Left cardiac atrium (tissue), 4 donors: ENCODE measurements at regions not wholly inside any gene's neighbourhood (a gene's known extent, or its start where the extent isn't known, plus 50 kb on each side); places are given as distances from the start of the nearest gene placed in this dataset.

Experiments
- ATAC-seq, 2 donors: fragments of 200-7000 bp; cut with Tn5 transposase; one replicate each; pipeline ENCODE4 v1.9.1; 2020; ENCODE audit warnings: mild to moderate bottlenecking in 2 of 2, moderate library complexity in 2 of 2
- DNase-seq: peaks from one replicate; pipeline ENCODE4 v3.0.0-alpha.2; 2020
- intact Hi-C, 2 donors: fragments of 100-400 bp; cut with DNase I; formaldehyde crosslinking; loops; one replicate each; pipeline versions ENCODE4 v1.14.1 to v1.15.1; 2022 to 2023
- donor health status: DM: no; HTN: yes; CAD: no.
- donor health status: DM: no; HTN: yes; CAD: no; lungs with severe emphysema.
- donor health status: DM: yes; HTN: yes; CAD: no.
- donor health status: Dilated cardiomyopathy.

- no peak for DNase-seq
- ATAC-seq = no peak
- intact Hi-C loops = no loop called here
These were observed 205.1 kb upstream of the TBX3 start for GRCh38 chr12:114888928-114889584.

GRCh38 chr12:114888448-114888847, 204.5 kb upstream of the TBX3 start:
- no peak for ATAC-seq

GRCh38 chr12:114885501-114885900, 201.5 kb upstream of the TBX3 start:
- ATAC-seq = no peak
- intact Hi-C loops = no loop called here
- DNase-seq = no peak

More at GRCh38 chr12:114888448-114888847, 204.5 kb upstream of the TBX3 start:
- no peak for DNase-seq
- intact Hi-C loops = no loop called here

- intact Hi-C loops = no loop called here
- no peak for ATAC-seq
- no peak for DNase-seq
These were observed 200.6 kb upstream of the TBX3 start for GRCh38 chr12:114884575-114884974.

- intact Hi-C loops = no loop called here
These were observed 198.1 kb upstream of the TBX3 start for GRCh38 chr12:114882083-114882482.

GRCh38 chr12:114879354-114879753, 195.4 kb upstream of the TBX3 start:
- intact Hi-C loops = no loop called here
- no peak for DNase-seq
- ATAC-seq = no peak

More at GRCh38 chr12:114882083-114882482, 198.1 kb upstream of the TBX3 start:
- ATAC-seq (no peak), DNase-seq (no peak)

- intact Hi-C loops = no loop called here
- no peak for ATAC-seq
These were observed 194.8 kb upstream of the TBX3 start for GRCh38 chr12:114878781-114879180.

GRCh38 chr12:114876968-114877680, 193.1 kb upstream of the TBX3 start:
- no peak for DNase-seq
- intact Hi-C loops = no loop called here
- no peak for ATAC-seq

More at GRCh38 chr12:114878781-114879180, 194.8 kb upstream of the TBX3 start:
- no peak for DNase-seq

- intact Hi-C loops = no loop called here
- no peak for DNase-seq
- ATAC-seq = no peak
These were observed 191.3 kb upstream of the TBX3 start for GRCh38 chr12:114875313-114875712.

- DNase-seq = no peak
- intact Hi-C loops = no loop called here
- no peak for ATAC-seq
These were observed 189.7 kb upstream of the TBX3 start for GRCh38 chr12:114873656-114874055.

- DNase-seq = no peak
- intact Hi-C loops = no loop called here
- ATAC-seq = no peak
These were observed 185.2 kb upstream of the TBX3 start for GRCh38 chr12:114868995-114869834.

- DNase-seq = no peak
- ATAC-seq = no peak
- intact Hi-C loops = no loop called here
These were observed 182.4 kb upstream of the TBX3 start for GRCh38 chr12:114866331-114866730.

GRCh38 chr12:114864837-114865551, 181.0 kb upstream of the TBX3 start:
- ATAC-seq = no peak

GRCh38 chr12:114863911-114864310, 179.9 kb upstream of the TBX3 start:
- intact Hi-C loops = no loop called here
- DNase-seq = no peak
- no peak for ATAC-seq

More at GRCh38 chr12:114864837-114865551, 181.0 kb upstream of the TBX3 start:
- intact Hi-C loops = no loop called here
- DNase-seq = no peak

GRCh38 chr12:114860969-114861368, 177.0 kb upstream of the TBX3 start:
- ATAC-seq (no peak), DNase-seq (no peak)
- intact Hi-C loops = no loop called here

GRCh38 chr12:114858388-114859146, 174.6 kb upstream of the TBX3 start:
- intact Hi-C loops = no loop called here
- ATAC-seq = no peak
- no peak for DNase-seq

GRCh38 chr12:114855678-114856077, 171.7 kb upstream of the TBX3 start:
- intact Hi-C loops = no loop called here
- DNase-seq = no peak
- no peak for ATAC-seq

- intact Hi-C loops = no loop called here
- ATAC-seq (no peak), DNase-seq (no peak)
These were observed 169.1 kb upstream of the TBX3 start for GRCh38 chr12:114852976-114853529.
